GM21576 (cell line): ENCODE measurements at regions not wholly inside any gene's neighbourhood (a gene's known extent, or its start where the extent isn't known, plus 50 kb on each side); places are given as distances from the start of the nearest gene placed in this dataset.

Source experiments
- ATAC-seq: cut with Tn5 transposase; IDR thresholded peaks from one replicate; pipeline ENCODE4 v1.9.1; 2021; ENCODE audit warnings: mild to moderate bottlenecking, moderate library complexity; ENCODE audit not compliant: unreplicated experiment

DNA sequence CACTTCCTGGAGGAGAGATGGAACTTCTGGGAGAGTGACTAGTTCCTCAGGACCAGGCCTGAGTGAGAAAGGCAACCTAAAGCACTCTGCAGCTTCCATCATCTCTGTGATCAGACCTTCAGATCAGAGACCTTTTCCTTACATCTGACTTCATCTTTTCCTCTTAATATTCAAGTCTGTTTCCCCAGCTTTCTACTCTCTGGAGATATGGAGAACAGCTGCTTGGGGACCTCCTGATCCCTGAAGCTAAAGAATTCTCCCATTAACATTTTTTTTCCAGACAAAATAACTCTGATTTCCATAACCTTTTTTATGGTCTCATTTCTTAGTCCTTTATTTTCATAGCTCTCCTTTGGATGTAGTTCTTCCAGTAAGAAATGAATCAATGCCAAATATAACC is 133.4 kb upstream of the FNDC3A start:
- ATAC-seq = no peak

DNA sequence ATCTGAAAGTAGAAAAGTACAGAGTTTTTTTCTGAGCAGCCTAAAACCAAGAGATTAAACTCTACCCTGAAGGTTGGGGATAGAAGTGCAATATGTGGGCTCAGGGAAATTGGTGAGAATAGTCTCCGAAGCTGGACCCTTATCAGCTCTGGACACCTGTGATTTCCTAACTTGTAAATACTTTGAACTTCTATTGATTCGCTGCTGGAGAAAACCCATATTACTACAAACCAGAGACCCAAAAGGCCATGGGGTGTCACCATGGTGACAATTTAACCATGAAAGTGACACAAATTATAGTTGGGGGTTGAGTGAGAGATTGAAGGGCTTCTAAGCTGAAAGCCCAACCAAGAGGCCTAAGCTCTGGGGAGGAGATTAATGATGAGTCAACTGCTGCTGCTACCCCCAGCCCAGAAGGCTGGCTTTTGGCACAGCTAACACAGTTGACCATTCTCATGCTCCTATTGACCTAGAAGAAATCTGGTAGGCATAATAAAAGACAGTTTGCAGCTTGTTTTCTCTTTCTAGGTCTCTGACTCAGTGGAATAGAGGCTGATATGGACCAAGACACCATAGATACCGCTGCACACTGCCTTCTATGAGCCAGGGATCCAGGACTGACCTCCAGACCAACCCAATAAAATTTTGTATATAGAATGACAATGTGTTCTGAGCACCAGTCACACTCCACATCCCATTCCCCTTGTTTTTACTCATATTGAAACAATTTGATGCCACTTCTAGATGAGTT is 131.9 kb upstream of the FNDC3A start:
- no peak for ATAC-seq

DNA sequence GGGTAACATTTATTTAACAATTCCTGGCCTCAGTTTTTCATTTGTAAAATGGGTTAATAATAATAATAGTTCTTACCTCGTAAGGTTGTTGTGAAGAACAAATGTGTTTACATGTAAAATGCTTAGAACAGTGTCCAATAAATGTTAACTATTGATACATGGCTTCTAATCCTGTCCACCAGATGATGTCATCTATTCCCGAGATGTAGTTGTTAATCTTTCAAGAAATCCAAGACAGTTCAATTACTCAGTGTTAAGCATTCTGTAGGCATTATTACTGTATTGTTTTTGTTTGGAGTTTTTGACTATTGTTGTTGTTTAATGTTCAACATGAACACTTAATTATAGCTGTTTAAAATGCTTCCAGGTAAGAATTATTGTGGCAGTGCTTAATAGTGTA is 131.0 kb upstream of the FNDC3A start:
- no peak for ATAC-seq

DNA sequence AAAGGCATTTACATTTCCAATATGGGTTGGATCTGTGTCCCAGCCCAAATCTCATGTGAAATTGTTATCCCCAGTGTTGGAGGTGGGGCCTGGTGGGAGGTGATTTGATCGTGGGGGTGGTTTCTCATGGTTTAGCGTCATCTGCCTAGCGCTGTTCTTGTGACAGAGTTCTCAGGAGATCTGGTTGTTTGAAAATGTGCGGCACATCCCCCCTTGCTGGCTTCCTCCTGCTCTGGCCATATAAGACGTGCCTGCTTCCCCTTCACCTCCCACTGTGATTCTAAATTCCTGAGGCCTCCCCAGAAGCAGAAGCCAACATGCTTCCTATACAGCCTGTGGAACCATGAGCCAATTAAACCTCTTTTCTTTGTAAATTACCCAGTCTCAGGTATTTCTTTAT is 126.2 kb upstream of the FNDC3A start:
- ATAC-seq = no peak

DNA sequence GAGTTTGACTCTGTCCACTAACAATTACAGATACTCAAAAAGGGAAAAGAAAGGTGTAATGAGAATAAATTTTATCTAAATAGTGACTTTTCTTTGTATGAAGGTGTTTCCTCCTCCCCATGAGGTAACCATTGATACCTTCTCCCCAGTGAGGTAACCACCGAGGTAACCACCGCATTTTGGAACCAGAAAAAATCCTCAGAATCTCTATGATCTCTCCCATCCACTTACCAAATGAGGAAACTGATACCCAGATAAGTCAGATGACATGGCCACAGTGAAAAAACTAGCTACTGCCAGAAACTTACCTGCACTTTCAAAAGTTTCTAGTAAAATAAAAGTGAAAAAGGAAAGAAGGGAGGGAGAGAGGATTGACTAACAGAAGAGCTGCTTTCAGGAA is 124.0 kb upstream of the FNDC3A start:
- ATAC-seq = no peak

DNA sequence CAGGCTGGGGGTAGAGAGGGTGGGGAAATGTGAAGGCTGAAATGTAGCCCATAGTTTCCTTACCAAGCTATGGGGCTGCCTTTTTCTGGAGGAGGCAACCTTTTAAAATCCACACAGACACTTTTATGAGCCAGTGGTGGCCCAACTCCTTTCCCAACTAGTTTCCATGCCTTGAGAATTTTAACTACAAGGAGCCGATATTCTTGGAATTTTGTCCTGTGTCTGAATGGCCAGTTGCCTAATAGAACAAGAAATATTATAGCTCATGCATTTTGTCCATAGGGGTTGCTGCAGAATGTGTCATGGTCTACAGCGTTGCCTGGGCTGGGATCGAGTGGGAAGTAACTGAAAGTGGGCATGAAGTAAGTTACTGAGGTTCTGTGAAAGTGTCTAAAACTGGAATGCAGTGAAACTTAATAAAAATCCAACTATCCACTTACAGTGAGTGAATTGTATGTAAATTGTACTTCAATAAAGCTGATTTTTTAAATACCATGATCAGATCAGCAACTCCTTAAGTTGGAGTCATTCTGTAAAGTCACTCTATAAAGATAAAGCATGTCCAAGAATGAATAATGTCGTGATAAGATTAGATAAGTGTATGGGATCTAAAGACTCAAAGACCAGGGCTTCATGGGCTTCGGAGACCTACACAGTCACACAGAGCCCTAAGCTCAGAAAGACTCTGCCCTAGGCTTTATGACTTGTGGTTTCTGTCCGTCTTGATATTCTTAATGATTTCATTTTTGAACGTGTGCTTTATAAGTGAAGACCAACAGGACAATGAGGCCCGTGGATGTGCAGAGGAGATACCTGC is 122.6 kb upstream of the FNDC3A start:
- no peak for ATAC-seq

DNA sequence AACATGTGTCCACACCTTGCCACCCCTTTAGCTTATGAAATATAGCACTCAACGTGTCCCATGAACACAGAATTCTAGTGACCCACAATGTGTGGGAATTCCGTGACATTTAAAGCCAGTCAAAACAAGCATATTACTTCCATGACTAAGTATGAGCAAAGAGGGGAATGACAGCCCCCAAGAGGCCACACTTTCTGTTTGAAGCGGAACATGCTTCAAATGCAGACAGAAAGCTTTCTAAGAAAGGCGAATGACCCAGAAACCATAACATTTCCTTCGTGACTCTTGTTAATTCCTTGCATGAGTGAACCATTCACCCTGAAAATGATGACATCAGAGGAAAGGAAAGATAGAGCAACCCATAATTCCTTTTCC is 122.0 kb upstream of the FNDC3A start:
- ATAC-seq = no peak

DNA sequence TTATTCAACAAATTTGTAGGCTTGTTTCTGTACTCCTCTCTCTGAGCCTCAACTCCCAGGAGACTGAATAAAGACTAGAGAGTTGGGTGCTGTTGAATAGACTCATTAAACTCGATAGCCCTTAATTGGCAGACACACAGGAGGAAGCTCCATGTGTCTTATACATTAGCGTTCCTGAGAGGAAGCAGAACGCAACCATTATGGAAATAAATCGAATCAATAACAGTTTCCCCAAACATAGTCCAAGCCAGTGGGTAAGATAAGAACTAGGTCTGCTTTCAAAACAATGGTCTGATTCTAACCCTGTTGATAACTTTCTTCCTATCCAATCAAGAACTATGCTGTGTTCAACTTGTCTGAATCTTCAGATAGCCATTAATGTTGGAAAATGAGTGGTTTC is 118.1 kb upstream of the FNDC3A start:
- ATAC-seq = no peak

DNA sequence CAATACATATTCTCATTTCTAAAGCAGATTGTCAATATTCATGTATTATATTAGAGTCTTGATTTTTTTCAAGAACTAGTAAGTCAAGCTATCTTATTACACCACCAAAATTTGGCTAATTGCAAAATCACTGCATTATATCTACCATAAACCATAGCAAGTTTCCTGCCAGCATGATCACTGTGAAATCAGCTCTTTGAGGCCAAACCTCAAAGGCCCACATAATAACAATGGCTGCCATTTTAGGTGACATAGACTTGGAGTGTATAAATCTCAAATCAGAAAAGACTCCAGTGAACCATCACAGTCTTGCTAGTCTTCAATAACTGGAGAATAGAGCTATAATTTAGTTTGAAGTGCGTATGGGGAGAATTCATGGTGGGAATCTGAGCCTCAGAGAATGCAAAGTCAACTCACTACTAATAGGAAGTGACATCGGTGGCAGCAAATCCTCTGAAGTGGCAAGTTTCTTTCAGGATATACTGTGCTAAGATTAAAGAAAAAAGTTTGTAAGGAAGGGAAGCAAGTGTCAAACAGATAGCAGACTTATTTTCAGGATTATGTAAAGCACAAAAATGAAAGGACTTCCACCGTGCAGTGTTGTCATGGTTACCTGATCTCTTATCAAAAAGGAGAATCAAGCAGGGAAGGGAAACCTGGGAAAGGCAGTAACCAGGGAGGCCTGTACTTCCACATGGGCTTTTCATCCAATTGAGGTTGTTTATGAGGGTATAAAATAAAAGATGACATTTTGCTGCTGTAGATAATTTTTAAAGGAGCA is 117.4 kb upstream of the FNDC3A start:
- no peak for ATAC-seq

DNA sequence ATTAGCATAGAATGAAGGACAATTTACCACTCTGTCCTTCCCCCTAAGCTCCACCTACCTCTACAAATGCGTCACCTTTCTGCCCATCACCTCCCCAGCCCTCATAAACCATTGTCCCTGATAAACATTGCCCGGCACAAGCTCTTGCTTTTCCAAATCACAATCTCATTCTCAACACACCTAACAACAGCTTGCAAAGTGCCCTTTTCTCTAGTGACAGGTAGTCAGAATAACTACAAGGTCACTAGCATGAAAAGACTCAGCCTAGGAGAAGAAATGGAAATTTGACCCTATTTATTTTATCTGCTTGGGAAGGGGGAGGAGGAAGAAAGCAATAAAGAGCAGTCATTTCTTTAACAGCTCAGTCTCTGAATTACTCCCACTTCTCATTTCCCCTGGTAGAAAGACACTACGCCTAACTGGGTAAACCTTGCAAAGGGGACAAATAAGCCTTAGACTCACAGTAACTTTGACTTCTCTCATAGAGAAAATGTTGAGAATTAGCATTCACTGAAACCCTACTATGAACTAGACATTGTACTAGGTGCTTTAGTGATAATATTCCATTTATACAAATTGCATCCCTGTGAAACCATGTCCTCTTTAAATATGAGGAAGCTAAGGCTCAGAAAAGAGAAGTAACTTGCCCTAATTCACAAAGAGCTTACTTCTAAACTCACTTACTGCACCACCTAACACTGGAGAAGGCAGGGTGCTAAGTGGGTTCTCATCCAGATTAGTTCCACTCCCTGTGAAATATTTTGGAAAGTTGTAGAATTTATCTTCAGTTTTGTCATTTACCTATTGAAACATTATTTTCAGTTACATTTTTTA is 116.2 kb upstream of the FNDC3A start:
- no peak for ATAC-seq

DNA sequence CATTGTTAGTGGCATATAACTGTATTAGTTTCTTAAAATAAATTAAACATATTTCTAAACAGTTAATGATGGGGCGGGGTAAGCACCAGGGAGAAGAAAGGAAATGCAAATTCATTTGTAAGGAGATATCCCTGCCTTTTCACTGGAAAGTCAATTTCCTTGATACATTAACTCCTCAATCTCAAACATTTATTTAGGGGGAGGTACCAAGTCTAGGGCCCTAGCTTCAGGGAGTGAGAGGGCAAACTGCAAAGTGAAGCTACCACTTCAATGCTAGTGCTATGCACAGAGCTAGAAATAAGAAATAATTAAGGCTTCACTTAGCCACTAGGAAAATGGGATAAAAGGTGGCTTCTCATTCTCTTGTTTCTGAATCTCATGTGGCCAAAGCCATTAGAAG is 115.3 kb upstream of the FNDC3A start:
- ATAC-seq = no peak

DNA sequence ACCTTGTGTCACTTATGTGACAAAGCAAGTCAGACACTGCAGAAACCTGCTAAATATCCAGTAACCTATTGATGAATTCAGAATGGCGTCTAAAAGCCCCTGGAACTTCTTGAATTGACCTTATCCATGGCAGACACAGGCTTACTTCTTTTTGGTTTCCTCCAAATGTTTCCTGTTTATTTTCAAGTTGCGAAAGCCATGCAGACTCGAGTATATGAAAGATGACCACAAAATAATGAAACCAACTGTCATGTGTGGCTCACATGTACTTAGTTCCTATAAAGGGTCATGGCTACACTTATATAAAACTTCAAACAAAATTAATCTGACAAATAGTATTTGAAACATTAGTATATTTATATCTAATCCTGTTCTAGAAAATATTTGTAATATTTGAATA is 113.1 kb upstream of the FNDC3A start:
- ATAC-seq = no peak

DNA sequence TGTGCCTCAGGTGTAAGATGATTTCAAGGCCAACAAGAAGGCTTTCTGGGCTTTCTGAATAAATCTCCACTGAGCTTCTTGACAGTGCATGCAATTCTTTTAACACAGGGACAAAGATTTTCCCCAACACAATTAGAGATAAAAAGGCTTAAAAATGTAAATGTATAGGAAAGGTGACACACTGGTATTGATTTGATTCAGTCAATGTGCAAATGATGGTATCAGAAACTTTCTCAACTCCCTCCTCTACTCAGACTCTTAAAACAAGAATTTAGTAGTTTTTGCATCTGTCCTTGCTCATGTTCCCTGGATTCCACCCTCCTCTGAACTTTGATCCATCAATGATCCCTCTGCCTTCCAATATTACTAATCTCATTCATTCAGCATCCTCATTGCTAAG is 111.6 kb upstream of the FNDC3A start:
- ATAC-seq = no peak

DNA sequence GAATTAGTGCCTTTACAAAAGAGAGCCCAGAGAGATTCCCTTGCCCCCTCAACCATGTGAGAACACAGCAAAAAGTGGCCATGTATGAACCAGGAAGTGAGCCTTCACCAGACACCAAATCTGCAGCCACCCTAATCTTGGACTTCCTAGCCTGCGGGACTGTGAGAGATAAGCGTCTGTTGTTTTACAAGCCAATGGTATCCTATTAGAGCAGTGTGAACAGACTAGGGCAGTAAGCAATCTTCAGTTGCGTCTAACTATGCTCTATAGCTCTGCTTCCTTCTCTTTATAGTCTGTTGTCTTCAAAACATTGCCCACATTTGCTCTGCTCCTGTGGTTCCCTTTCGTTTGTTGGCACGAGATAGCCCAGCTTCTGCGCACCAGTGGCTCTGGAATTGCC is 109.5 kb upstream of the FNDC3A start:
- no peak for ATAC-seq

DNA sequence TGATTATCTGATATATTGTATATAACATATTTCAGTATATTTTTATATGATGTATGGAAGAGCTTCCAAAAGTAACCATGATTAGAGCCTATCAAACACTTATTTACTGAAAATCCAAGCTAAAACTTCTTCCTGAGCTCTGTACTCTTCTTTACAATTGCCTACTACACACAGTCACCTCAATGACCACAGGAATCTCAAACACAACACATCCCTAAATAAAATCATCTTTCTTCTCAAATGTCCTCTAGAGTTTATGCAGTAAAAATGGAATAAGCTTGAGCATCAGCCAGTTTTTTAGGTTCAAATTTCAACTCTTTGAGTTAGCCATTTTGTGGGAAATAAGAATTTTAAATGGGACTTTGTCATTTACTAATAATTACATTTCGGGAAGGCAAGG is 102.6 kb upstream of the FNDC3A start:
- ATAC-seq = no peak

DNA sequence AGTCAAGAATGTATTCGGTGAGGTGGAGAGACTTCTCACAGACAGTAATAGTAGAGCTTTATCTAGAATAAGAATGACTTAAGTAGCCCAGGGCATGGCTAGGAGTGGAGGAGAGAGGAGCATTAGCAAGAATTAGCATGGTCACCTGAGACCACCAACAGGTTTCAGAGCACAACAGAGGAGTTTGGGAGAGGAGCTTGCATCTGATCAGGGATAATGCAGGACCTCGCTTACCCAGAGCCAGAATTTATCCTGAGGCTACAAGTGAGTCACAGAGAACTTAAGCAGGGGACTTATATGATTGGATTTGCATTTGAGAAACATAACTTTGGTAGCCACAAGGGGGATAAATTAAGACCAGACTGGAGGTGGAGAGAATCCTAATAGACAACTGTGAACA is 102.1 kb upstream of the FNDC3A start:
- ATAC-seq = no peak

DNA sequence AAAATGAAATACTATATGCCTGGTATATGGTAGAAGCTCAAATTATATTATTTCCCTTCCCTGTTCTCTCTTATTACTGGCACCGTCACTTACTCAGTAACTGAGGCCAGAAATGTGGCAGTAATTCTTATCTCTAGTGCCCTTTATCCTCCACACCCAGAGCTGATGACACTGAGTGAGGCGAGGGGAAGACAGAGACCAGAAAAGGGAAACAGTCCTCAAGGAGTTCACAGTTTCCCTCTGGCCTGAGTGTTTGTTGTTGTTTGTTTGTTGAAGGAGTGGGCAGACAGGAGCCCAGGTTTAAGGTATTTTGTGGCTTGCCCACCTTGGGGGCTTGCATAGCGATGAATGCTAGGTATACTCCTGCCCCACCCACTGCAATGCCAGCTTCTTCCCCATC is 101.5 kb upstream of the FNDC3A start:
- no peak for ATAC-seq

DNA sequence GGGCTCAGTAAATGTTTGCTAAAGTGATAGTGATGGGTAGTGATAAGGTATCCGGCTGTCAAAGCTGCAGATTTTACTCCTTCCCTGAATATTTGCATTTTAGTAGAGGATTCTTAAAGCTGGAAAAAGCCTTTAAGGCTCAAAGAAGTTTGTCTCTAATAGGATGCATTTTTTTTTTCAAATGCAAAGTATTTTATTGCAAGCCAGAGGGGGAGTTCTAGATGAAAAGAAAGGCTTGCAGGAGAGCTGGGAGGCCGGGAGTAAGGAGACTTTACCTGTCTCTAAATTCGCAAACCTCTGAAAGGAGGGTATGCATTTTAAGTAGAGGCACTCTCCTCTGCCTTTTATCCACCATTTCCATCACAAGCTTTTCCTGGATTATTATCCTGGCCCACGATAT is 100.7 kb upstream of the FNDC3A start:
- ATAC-seq = no peak

DNA sequence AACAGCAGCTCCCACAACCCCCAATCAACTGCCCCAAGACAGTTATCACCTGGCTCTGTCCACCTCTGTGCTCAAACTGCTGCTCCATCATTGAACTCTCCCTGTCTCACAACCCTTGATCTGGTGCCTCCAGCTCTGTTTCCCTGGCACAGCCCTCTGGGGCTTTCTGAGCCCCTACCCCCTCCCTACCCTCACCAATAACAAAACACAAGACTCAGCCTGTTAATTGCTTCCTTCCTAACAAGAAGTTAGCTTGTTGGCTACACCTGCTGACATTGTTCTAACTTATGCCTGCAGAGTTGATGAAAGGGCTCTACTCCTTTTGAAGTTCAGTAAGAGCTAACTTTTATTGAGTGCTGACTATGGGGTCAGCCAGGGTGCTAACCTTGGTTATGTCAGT is 99.4 kb upstream of the FNDC3A start:
- ATAC-seq = no peak

DNA sequence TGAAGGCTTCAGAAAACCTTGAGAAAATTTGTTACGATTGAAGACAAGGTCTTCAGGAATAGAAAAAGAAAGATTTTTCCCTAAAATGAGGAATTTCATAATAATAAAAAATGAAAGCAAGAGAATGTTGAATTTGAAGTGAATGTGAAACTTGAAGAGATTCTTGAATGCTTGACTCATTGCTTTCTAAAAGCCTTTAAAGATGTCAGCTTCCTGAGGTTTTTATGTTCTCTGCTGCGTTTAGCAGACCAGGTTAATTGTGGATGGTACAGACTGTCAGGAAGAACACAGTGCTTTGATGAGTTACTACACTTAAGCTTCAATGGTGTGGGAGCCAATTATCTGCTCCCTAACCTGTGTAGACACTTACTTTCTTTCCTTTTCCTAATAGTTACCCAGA is 96.3 kb upstream of the FNDC3A start:
- no peak for ATAC-seq

DNA sequence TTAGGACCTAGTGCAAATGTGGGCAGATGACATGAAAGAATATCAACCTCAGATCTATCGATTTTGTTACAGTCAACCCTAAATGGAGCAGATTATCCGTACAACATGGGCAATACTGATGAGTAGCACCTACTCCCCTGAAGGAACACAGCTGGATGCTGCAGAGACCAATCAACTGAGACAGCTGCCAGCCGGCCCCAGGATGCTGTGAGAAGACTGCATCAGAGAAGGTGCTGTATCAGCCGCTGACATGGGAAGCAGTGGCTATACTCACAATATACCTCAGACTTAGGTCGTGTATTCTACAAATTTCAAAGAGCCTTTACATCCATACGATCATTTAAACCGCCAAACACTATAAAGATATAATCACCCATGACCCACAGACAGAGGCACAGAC is 95.9 kb upstream of the FNDC3A start:
- no peak for ATAC-seq
